22Rv1 (cell line): ENCODE measurements at regions not wholly inside any gene's neighbourhood (a gene's known extent, or its start where the extent isn't known, plus 50 kb on each side); places are given as distances from the start of the nearest gene placed in this dataset.

Experiments
- H3K27ac ChIP-seq: fragments of 450-650 bp; 2 replicates; pipeline ENCODE4 v1.5.1; 2017
- CTCF ChIP-seq: fragments of 450-650 bp; IDR thresholded peaks from 2 replicates; pipeline ENCODE4 v1.5.1; 2017; ENCODE audit warnings: mild to moderate bottlenecking
- ZFX ChIP-seq: fragments of 450-650 bp; IDR thresholded peaks from 2 replicates; pipeline ENCODE4 v1.6.1; 2017; ENCODE audit warnings: antibody characterized with exemption, borderline replicate concordance

- TF ChIP-seq CTCF (no peak), ZFX (no peak)
- H3K27ac ChIP-seq: no peak overlapping the region
Measured at GRCh38 chr10:2813286-2813685, 254.1 kb upstream of the PFKP start.

GRCh38 chr10:2812631-2813030 lies 254.7 kb upstream of the PFKP start:
- no peak overlapping the region for H3K27ac ChIP-seq
- TF ChIP-seq CTCF (no peak), ZFX (no peak)

GRCh38 chr10:2800178-2800577 lies 267.2 kb upstream of the PFKP start:
- TF ChIP-seq ZFX (no peak), CTCF (no peak)

GRCh38 chr10:2798336-2799022 lies 268.9 kb upstream of the PFKP start:
- H3K27ac ChIP-seq: no peak overlapping the region
- TF ChIP-seq ZFX (no peak), CTCF (no peak)

More at GRCh38 chr10:2800178-2800577, 267.2 kb upstream of the PFKP start:
- H3K27ac ChIP-seq: no peak overlapping the region

GRCh38 chr10:2791774-2792443 lies 275.4 kb upstream of the PFKP start:
- H3K27ac ChIP-seq: no peak overlapping the region

GRCh38 chr10:2790396-2791188 lies 276.8 kb upstream of the PFKP start:
- no peak for TF ChIP-seq CTCF
- TF ChIP-seq ZFX: no peak
- H3K27ac ChIP-seq: no peak overlapping the region

More at GRCh38 chr10:2791774-2792443, 275.4 kb upstream of the PFKP start:
- TF ChIP-seq CTCF: no peak
- TF ChIP-seq ZFX: no peak

GRCh38 chr10:2786251-2786650 lies 281.1 kb upstream of the PFKP start:
- no peak overlapping the region for H3K27ac ChIP-seq
- TF ChIP-seq ZFX: no peak
- no peak for TF ChIP-seq CTCF
